HFFc6 (cell line): ENCODE measurements at regions not wholly inside any gene's neighbourhood (a gene's known extent, or its start where the extent isn't known, plus 50 kb on each side); places are given as distances from the start of the nearest gene placed in this dataset.
"Not testable (repeated sequence)": the region's sequence is repeated elsewhere in the genome, so short reads cannot be mapped to it uniquely, and the experiment has no call there.

Experiments used
- DNase-seq: peaks from one replicate; pipeline ENCODE4 v3.0.0-alpha.2; 2018
- H3K27ac Mint-ChIP-seq: 2 replicates; pipeline ENCODE4 v1.8.0; 2020; ENCODE audit warnings: mild to moderate bottlenecking, mixed read lengths
- H3K27me3 Mint-ChIP-seq: 2 replicates; pipeline ENCODE4 v1.8.0; 2021; ENCODE audit warnings: mild to moderate bottlenecking, moderate library complexity, mixed read lengths; ENCODE audit not compliant: insufficient read depth
- H3K36me3 Mint-ChIP-seq: 2 replicates; pipeline ENCODE4 v1.8.0; 2021; ENCODE audit warnings: low read depth, mixed read lengths
- H3K4me1 Mint-ChIP-seq: 2 replicates; pipeline ENCODE4 v1.8.0; 2020; ENCODE audit warnings: low read depth, mixed read lengths
- H3K4me3 Mint-ChIP-seq: 2 replicates; pipeline ENCODE4 v1.8.0; 2020; ENCODE audit warnings: mild to moderate bottlenecking, moderate library complexity, mixed read lengths
- H3K9me3 Mint-ChIP-seq: 2 replicates; pipeline ENCODE4 v1.8.0; 2020; ENCODE audit warnings: mild to moderate bottlenecking, mixed read lengths
- CTCF ChIP-seq: fragments of 200-600 bp; sonication (generic); IDR thresholded peaks from 2 replicates; pipeline ENCODE4 v1.5.0; 2021; ENCODE audit warnings: antibody characterized with exemption, mild to moderate bottlenecking

- H3K4me1 Mint-ChIP-seq: no peaks in the 10 kb centered on the region
- no peak overlapping the region for H3K27ac Mint-ChIP-seq
- H3K9me3 Mint-ChIP-seq: no peaks in the 10 kb centered on the region
- TF ChIP-seq CTCF: no peak
- H3K27me3 Mint-ChIP-seq: peaks cover 35% of the 10 kb centered on the region
- H3K4me3 Mint-ChIP-seq: no peak overlapping the region
- H3K36me3 Mint-ChIP-seq: no peaks in the 10 kb centered on the region
- DNase-seq: no peak
Observed at GRCh38 chr3:71940486-71940885, 155.5 kb upstream of the PROK2 start.

GRCh38 chr3:71938081-71938480 is 153.1 kb upstream of the PROK2 start:
- not testable (repeated sequence) for H3K36me3 Mint-ChIP-seq, H3K4me3 Mint-ChIP-seq, H3K4me1 Mint-ChIP-seq, DNase-seq, H3K9me3 Mint-ChIP-seq, H3K27ac Mint-ChIP-seq
- peaks cover 40% of the 10 kb centered on the region for H3K27me3 Mint-ChIP-seq

- H3K27ac Mint-ChIP-seq: no peak overlapping the region
- peaks cover 33% of the 10 kb centered on the region for H3K27me3 Mint-ChIP-seq
- DNase-seq: no peak
- H3K9me3 Mint-ChIP-seq: no peaks in the 10 kb centered on the region
- H3K4me3 Mint-ChIP-seq: no peak overlapping the region
- no peaks in the 10 kb centered on the region for H3K4me1 Mint-ChIP-seq
- no peaks in the 10 kb centered on the region for H3K36me3 Mint-ChIP-seq
- no peak for TF ChIP-seq CTCF
Observed at GRCh38 chr3:71936681-71937080, 151.7 kb upstream of the PROK2 start.

GRCh38 chr3:71934520-71935270 is 149.7 kb upstream of the PROK2 start:
- Mint-ChIP-seq H3K27ac (no peak overlapping the region), H3K4me1 (peaks cover 6% of the 10 kb centered on the region; the same call in 1 of the 2 replicates), H3K9me3 (no peaks in the 10 kb centered on the region), H3K36me3 (no peaks in the 10 kb centered on the region), H3K27me3 (peaks cover 39% of the 10 kb centered on the region), H3K4me3 (no peak overlapping the region)
- DNase-seq: no peak
- no peak for TF ChIP-seq CTCF

GRCh38 chr3:71931922-71932321 is 147.0 kb upstream of the PROK2 start:
- Mint-ChIP-seq H3K4me1 (peaks cover 6% of the 10 kb centered on the region; the same call in 1 of the 2 replicates), H3K4me3 (no peak overlapping the region), H3K27ac (no peak overlapping the region), H3K9me3 (no peaks in the 10 kb centered on the region), H3K36me3 (no peaks in the 10 kb centered on the region), H3K27me3 (peaks cover 39% of the 10 kb centered on the region)
- no peak for TF ChIP-seq CTCF
- DNase-seq: no peak

- H3K27ac Mint-ChIP-seq: no peak overlapping the region
- peaks cover 6% of the 10 kb centered on the region; the same call in 1 of the 2 replicates for H3K4me1 Mint-ChIP-seq
- H3K4me3 Mint-ChIP-seq: no peak overlapping the region
- H3K9me3 Mint-ChIP-seq: no peaks in the 10 kb centered on the region
- no peaks in the 10 kb centered on the region for H3K36me3 Mint-ChIP-seq
- H3K27me3 Mint-ChIP-seq: peaks cover 33% of the 10 kb centered on the region
- peak; percentile 41 for TF ChIP-seq CTCF
- DNase-seq: no peak
Observed at GRCh38 chr3:71930056-71930991, 145.4 kb upstream of the PROK2 start.
